ENCODE measurements at regions not wholly inside any gene's neighbourhood (a gene's known extent, or its start where the extent isn't known, plus 50 kb on each side); places are given as distances from the start of the nearest gene placed in this dataset.
"Not testable (repeated sequence)": the region's sequence is repeated elsewhere in the genome, so short reads cannot be mapped to it uniquely, and the experiment has no call there.

- DNase-seq: no peak
- H3K36me3 ChIP-seq (replicated peaks; ENCODE audit: control insufficient read depth, insufficient read depth, low read length): no peaks in the 10 kb centered on the region
- no peaks in the 10 kb centered on the region for H3K27me3 ChIP-seq (ENCODE audit: control insufficient read depth, insufficient read depth, low read length)
- H3K4me3 ChIP-seq (ENCODE audit: insufficient read depth, low read depth, low read length): no peak overlapping the region
These were observed 377.3 kb upstream of the LRRC3B start for GRCh38 chr3:26245236-26245635.

- no peak for DNase-seq
- Histone ChIP-seq H3K36me3 (replicated peaks; ENCODE audit: control insufficient read depth, insufficient read depth, low read length) (no peaks in the 10 kb centered on the region), H3K4me3 (ENCODE audit: insufficient read depth, low read depth, low read length) (no peak overlapping the region), H3K27me3 (ENCODE audit: control insufficient read depth, insufficient read depth, low read length) (no peaks in the 10 kb centered on the region)
These were observed 375.7 kb upstream of the LRRC3B start for GRCh38 chr3:26246901-26247300.

GRCh38 chr3:26247712-26248111 lies 374.9 kb upstream of the LRRC3B start:
- no peak for DNase-seq
- Histone ChIP-seq H3K27me3 (ENCODE audit: control insufficient read depth, insufficient read depth, low read length) (no peaks in the 10 kb centered on the region), H3K36me3 (replicated peaks; ENCODE audit: control insufficient read depth, insufficient read depth, low read length) (no peaks in the 10 kb centered on the region), H3K4me3 (ENCODE audit: insufficient read depth, low read depth, low read length) (no peak overlapping the region)

GRCh38 chr3:26252001-26252400 lies 370.6 kb upstream of the LRRC3B start:
- DNase-seq: no peak
- H3K27me3 ChIP-seq (ENCODE audit: control insufficient read depth, insufficient read depth, low read length): no peaks in the 10 kb centered on the region

GRCh38 chr3:26256224-26256623 lies 366.3 kb upstream of the LRRC3B start:
- no peak overlapping the region for H3K4me3 ChIP-seq (ENCODE audit: insufficient read depth, low read depth, low read length)
- H3K27me3 ChIP-seq (ENCODE audit: control insufficient read depth, insufficient read depth, low read length): no peaks in the 10 kb centered on the region
- no peaks in the 10 kb centered on the region for H3K36me3 ChIP-seq (replicated peaks; ENCODE audit: control insufficient read depth, insufficient read depth, low read length)
- no peak for DNase-seq

More at GRCh38 chr3:26252001-26252400, 370.6 kb upstream of the LRRC3B start:
- Histone ChIP-seq H3K4me3 (ENCODE audit: insufficient read depth, low read depth, low read length) (no peak overlapping the region), H3K36me3 (replicated peaks; ENCODE audit: control insufficient read depth, insufficient read depth, low read length) (no peaks in the 10 kb centered on the region)

- no peak for DNase-seq
- Histone ChIP-seq H3K4me3 (ENCODE audit: insufficient read depth, low read depth, low read length) (no peak overlapping the region), H3K27me3 (ENCODE audit: control insufficient read depth, insufficient read depth, low read length) (no peaks in the 10 kb centered on the region), H3K36me3 (replicated peaks; ENCODE audit: control insufficient read depth, insufficient read depth, low read length) (no peaks in the 10 kb centered on the region)
These were observed 363.4 kb upstream of the LRRC3B start for GRCh38 chr3:26259176-26259575.

GRCh38 chr3:26260139-26260538 lies 362.4 kb upstream of the LRRC3B start:
- DNase-seq: no peak
- H3K27me3 ChIP-seq (ENCODE audit: control insufficient read depth, insufficient read depth, low read length): no peaks in the 10 kb centered on the region
- H3K4me3 ChIP-seq (ENCODE audit: insufficient read depth, low read depth, low read length): no peak overlapping the region
- no peaks in the 10 kb centered on the region for H3K36me3 ChIP-seq (replicated peaks; ENCODE audit: control insufficient read depth, insufficient read depth, low read length)

GRCh38 chr3:26264708-26265107 lies 357.9 kb upstream of the LRRC3B start:
- DNase-seq: peak; percentile 4
- no peaks in the 10 kb centered on the region for H3K27me3 ChIP-seq (ENCODE audit: control insufficient read depth, insufficient read depth, low read length)
- H3K36me3 ChIP-seq (replicated peaks; ENCODE audit: control insufficient read depth, insufficient read depth, low read length): no peaks in the 10 kb centered on the region
- no peak overlapping the region for H3K4me3 ChIP-seq (ENCODE audit: insufficient read depth, low read depth, low read length)

GRCh38 chr3:26271848-26272247 lies 350.7 kb upstream of the LRRC3B start:
- no peak overlapping the region for H3K4me3 ChIP-seq (ENCODE audit: insufficient read depth, low read depth, low read length)

GRCh38 chr3:26273196-26273595 lies 349.4 kb upstream of the LRRC3B start:
- no peak for DNase-seq
- H3K36me3 ChIP-seq (replicated peaks; ENCODE audit: control insufficient read depth, insufficient read depth, low read length): no peaks in the 10 kb centered on the region
- no peak overlapping the region for H3K4me3 ChIP-seq (ENCODE audit: insufficient read depth, low read depth, low read length)
- no peaks in the 10 kb centered on the region for H3K27me3 ChIP-seq (ENCODE audit: control insufficient read depth, insufficient read depth, low read length)

More at GRCh38 chr3:26271848-26272247, 350.7 kb upstream of the LRRC3B start:
- Histone ChIP-seq H3K36me3 (replicated peaks; ENCODE audit: control insufficient read depth, insufficient read depth, low read length) (no peaks in the 10 kb centered on the region), H3K27me3 (ENCODE audit: control insufficient read depth, insufficient read depth, low read length) (no peaks in the 10 kb centered on the region)
- no peak for DNase-seq

- Histone ChIP-seq H3K36me3 (replicated peaks; ENCODE audit: control insufficient read depth, insufficient read depth, low read length) (no peaks in the 10 kb centered on the region), H3K4me3 (ENCODE audit: insufficient read depth, low read depth, low read length) (no peak overlapping the region), H3K27me3 (ENCODE audit: control insufficient read depth, insufficient read depth, low read length) (no peaks in the 10 kb centered on the region)
- DNase-seq: no peak
These were observed 343.5 kb upstream of the LRRC3B start for GRCh38 chr3:26279091-26279490.

- Histone ChIP-seq H3K4me3 (ENCODE audit: insufficient read depth, low read depth, low read length) (no peak overlapping the region), H3K27me3 (ENCODE audit: control insufficient read depth, insufficient read depth, low read length) (no peaks in the 10 kb centered on the region), H3K36me3 (replicated peaks; ENCODE audit: control insufficient read depth, insufficient read depth, low read length) (no peaks in the 10 kb centered on the region)
- peak; percentile 8 for DNase-seq
These were observed 342.1 kb upstream of the LRRC3B start for GRCh38 chr3:26280517-26280916.

- no peak for DNase-seq
- Histone ChIP-seq H3K36me3 (replicated peaks; ENCODE audit: control insufficient read depth, insufficient read depth, low read length) (no peaks in the 10 kb centered on the region), H3K27me3 (ENCODE audit: control insufficient read depth, insufficient read depth, low read length) (no peaks in the 10 kb centered on the region), H3K4me3 (ENCODE audit: insufficient read depth, low read depth, low read length) (no peak overlapping the region)
These were observed 341.1 kb upstream of the LRRC3B start for GRCh38 chr3:26281284-26281985.

GRCh38 chr3:26284503-26284902 lies 338.1 kb upstream of the LRRC3B start:
- DNase-seq; H3K36me3 ChIP-seq (replicated peaks; ENCODE audit: control insufficient read depth, insufficient read depth, low read length): not testable (repeated sequence)

GRCh38 chr3:26291840-26292239 lies 330.7 kb upstream of the LRRC3B start:
- Histone ChIP-seq H3K4me3 (ENCODE audit: insufficient read depth, low read depth, low read length) (no peak overlapping the region), H3K36me3 (replicated peaks; ENCODE audit: control insufficient read depth, insufficient read depth, low read length) (no peaks in the 10 kb centered on the region), H3K27me3 (ENCODE audit: control insufficient read depth, insufficient read depth, low read length) (no peaks in the 10 kb centered on the region)
- no peak for DNase-seq

More at GRCh38 chr3:26284503-26284902, 338.1 kb upstream of the LRRC3B start:
- not testable (repeated sequence) for H3K4me3 ChIP-seq (ENCODE audit: insufficient read depth, low read depth, low read length); H3K27me3 ChIP-seq (ENCODE audit: control insufficient read depth, insufficient read depth, low read length)

GRCh38 chr3:26292780-26293179 lies 329.8 kb upstream of the LRRC3B start:
- DNase-seq: no peak
- H3K36me3 ChIP-seq (replicated peaks; ENCODE audit: control insufficient read depth, insufficient read depth, low read length): no peaks in the 10 kb centered on the region
- H3K4me3 ChIP-seq (ENCODE audit: insufficient read depth, low read depth, low read length): no peak overlapping the region
- H3K27me3 ChIP-seq (ENCODE audit: control insufficient read depth, insufficient read depth, low read length): no peaks in the 10 kb centered on the region

All from H7 (cell line).